SJCRH30 (cell line): ENCODE measurements at regions not wholly inside any gene's neighbourhood (a gene's known extent, or its start where the extent isn't known, plus 50 kb on each side); places are given as distances from the start of the nearest gene placed in this dataset.

Experiments
- DNase-seq, 2 experiments: peaks; one replicate each; pipeline ENCODE4 v3.0.0-alpha.2; 2015 to 2020
- H3K27ac ChIP-seq: fragments of 250-450 bp; sonication (Bioruptor Pico); 2 replicates; pipeline ENCODE4 v1.5.1; 2020; ENCODE audit warnings: mild to moderate bottlenecking, moderate library complexity
- H3K27me3 ChIP-seq: fragments of 250-450 bp; sonication (Bioruptor Pico); 2 replicates; pipeline ENCODE4 v1.5.1; 2020; ENCODE audit warnings: mild to moderate bottlenecking, moderate library complexity
- H3K36me3 ChIP-seq: fragments of 250-450 bp; sonication (Bioruptor Pico); 2 replicates; pipeline ENCODE4 v1.5.1; 2020; ENCODE audit warnings: mild to moderate bottlenecking, moderate library complexity
- H3K4me1 ChIP-seq: fragments of 250-450 bp; sonication (Bioruptor Pico); 2 replicates; pipeline ENCODE4 v1.5.1; 2020; ENCODE audit warnings: mild to moderate bottlenecking, moderate library complexity
- H3K4me3 ChIP-seq: fragments of 250-450 bp; sonication (Bioruptor Pico); 2 replicates; pipeline ENCODE4 v1.5.1; 2020; ENCODE audit warnings: mild to moderate bottlenecking, moderate library complexity
- H3K9me3 ChIP-seq: fragments of 250-450 bp; sonication (Bioruptor Pico); replicated peaks from 2 replicates; pipeline ENCODE4 v1.5.1; 2020; ENCODE audit warnings: mild to moderate bottlenecking, moderate library complexity

- DNase-seq: no peak
- H3K9me3 ChIP-seq: 0 out of 2 replicates have a peak, but pooled peaks cover 3% of the 10 kb centered on the region
- H3K4me3 ChIP-seq: no peak overlapping the region
- no peaks in the 10 kb centered on the region for H3K27me3 ChIP-seq
- no peak overlapping the region for H3K27ac ChIP-seq
- H3K36me3 ChIP-seq: no peaks in the 10 kb centered on the region
- no peaks in the 10 kb centered on the region for H3K4me1 ChIP-seq
Observed at GRCh38 chr2:168300460-168300859, 53.1 kb upstream of the STK39 start.

GRCh38 chr2:168304024-168304681 is 56.8 kb upstream of the STK39 start:
- H3K36me3 ChIP-seq: no peaks in the 10 kb centered on the region
- 0 out of 2 replicates have a peak, but pooled peaks cover 6% of the 10 kb centered on the region for H3K9me3 ChIP-seq
- H3K27me3 ChIP-seq: no peaks in the 10 kb centered on the region

GRCh38 chr2:168307379-168307778 is 60.0 kb upstream of the STK39 start:
- Histone ChIP-seq H3K4me1 (0 out of 2 replicates have a peak, but pooled peaks cover 3% of the 10 kb centered on the region), H3K27ac (no peak overlapping the region), H3K4me3 (no peak overlapping the region), H3K9me3 (0 out of 2 replicates have a peak, but pooled peaks cover 3% of the 10 kb centered on the region), H3K27me3 (no peaks in the 10 kb centered on the region), H3K36me3 (no peaks in the 10 kb centered on the region)
- no peak for DNase-seq

More at GRCh38 chr2:168304024-168304681, 56.8 kb upstream of the STK39 start:
- Histone ChIP-seq H3K4me3 (no peak overlapping the region), H3K27ac (no peak overlapping the region), H3K4me1 (no peaks in the 10 kb centered on the region)
- no peak for DNase-seq

- Histone ChIP-seq H3K27ac (no peak overlapping the region), H3K9me3 (0 out of 2 replicates have a peak, but pooled peaks cover 3% of the 10 kb centered on the region), H3K36me3 (no peaks in the 10 kb centered on the region), H3K4me1 (0 out of 2 replicates have a peak, but pooled peaks cover 3% of the 10 kb centered on the region), H3K4me3 (no peak overlapping the region), H3K27me3 (no peaks in the 10 kb centered on the region)
- DNase-seq: no peak
Observed at GRCh38 chr2:168310580-168310979, 63.2 kb upstream of the STK39 start.

GRCh38 chr2:168311261-168311910 is 64.0 kb upstream of the STK39 start:
- DNase-seq: peak; percentile 34 to 53
- H3K27ac ChIP-seq: no peak overlapping the region
- 0 out of 2 replicates have a peak, but pooled peaks cover 3% of the 10 kb centered on the region for H3K9me3 ChIP-seq
- no peaks in the 10 kb centered on the region for H3K27me3 ChIP-seq
- no peak overlapping the region for H3K4me3 ChIP-seq
- H3K36me3 ChIP-seq: no peaks in the 10 kb centered on the region
- H3K4me1 ChIP-seq: 0 out of 2 replicates have a peak, but pooled peaks cover 3% of the 10 kb centered on the region

- H3K27ac ChIP-seq: no peak overlapping the region
Observed at GRCh38 chr2:168312036-168312822, 64.8 kb upstream of the STK39 start.

GRCh38 chr2:168314236-168314635 is 66.8 kb upstream of the STK39 start:
- H3K27ac ChIP-seq: no peak overlapping the region
- no peaks in the 10 kb centered on the region for H3K9me3 ChIP-seq
- H3K4me1 ChIP-seq: 0 out of 2 replicates have a peak, but pooled peaks cover 3% of the 10 kb centered on the region
- DNase-seq: no peak
- no peak overlapping the region for H3K4me3 ChIP-seq
- H3K27me3 ChIP-seq: 0 out of 2 replicates have a peak, but pooled peaks cover 1% of the 10 kb centered on the region
- no peaks in the 10 kb centered on the region for H3K36me3 ChIP-seq

More at GRCh38 chr2:168312036-168312822, 64.8 kb upstream of the STK39 start:
- H3K36me3 ChIP-seq: no peaks in the 10 kb centered on the region
- 0 out of 2 replicates have a peak, but pooled peaks cover 3% of the 10 kb centered on the region for H3K4me1 ChIP-seq
- no peak for DNase-seq
- no peak overlapping the region for H3K4me3 ChIP-seq
- 0 out of 2 replicates have a peak, but pooled peaks cover 3% of the 10 kb centered on the region for H3K9me3 ChIP-seq
- no peaks in the 10 kb centered on the region for H3K27me3 ChIP-seq

DNA sequence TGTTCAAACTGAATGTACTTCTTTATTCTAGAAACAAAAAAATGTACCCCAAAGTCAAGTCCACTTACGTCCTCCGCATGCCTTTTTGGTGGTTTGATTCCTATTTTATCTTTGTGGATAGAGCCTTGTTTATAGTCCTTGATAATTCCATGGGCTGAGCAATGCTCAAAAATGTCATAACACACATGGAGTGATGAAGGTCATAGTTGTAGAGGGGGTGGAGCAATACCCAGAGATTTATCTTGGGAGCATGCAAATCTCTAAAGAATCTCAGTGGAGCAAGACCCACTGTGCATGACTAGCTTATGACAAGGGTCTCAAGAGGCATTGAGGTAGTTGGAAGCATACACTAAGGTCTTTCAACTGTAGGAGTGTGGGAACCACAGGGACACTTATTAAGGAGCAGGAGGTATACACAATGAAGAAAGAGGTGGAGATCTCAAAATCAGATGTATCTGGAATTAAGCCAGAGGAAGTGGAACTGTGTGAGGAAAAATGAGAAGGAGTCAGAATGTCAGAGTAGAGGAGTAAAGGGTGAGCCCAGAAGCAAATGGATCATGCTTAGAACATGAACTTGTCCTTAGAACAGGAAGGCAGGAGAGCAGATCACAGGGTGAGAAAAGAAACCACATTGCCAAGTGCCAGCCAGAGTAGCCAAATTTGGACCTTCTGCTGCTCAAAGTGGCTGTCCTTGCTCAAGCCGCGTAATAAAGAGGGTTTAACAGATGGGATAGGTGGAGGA is 68.1 kb upstream of the STK39 start:
- Histone ChIP-seq H3K27me3 (0 out of 2 replicates have a peak, but pooled peaks cover 3% of the 10 kb centered on the region), H3K4me3 (no peak overlapping the region), H3K9me3 (no peaks in the 10 kb centered on the region), H3K4me1 (0 out of 2 replicates have a peak, but pooled peaks cover 3% of the 10 kb centered on the region), H3K36me3 (no peaks in the 10 kb centered on the region), H3K27ac (no peak overlapping the region)
- DNase-seq: no peak

GRCh38 chr2:168316073-168316440 is 68.7 kb upstream of the STK39 start:
- Histone ChIP-seq H3K9me3 (no peaks in the 10 kb centered on the region), H3K27ac (no peak overlapping the region)
- no peak for DNase-seq

DNA sequence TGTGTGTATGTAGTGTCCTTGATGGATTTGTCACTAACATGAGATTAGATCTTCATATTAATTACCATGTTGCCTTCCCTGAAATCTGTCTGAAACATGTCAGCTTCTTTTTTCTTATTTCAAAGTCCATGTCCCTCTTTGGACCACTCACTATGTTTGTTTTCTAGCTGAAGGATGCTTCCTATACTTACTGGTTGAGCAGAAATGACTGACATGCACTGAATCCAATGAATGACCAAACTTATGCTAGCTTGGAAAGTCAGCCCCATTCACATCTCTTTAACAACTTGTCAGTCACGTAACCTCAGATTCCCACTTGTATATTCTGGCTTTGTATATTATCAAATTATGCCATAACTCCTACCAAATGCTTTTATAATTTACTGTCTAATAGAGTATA is 69.9 kb upstream of the STK39 start:
- Histone ChIP-seq H3K27ac (no peak overlapping the region), H3K9me3 (no peaks in the 10 kb centered on the region), H3K27me3 (0 out of 2 replicates have a peak, but pooled peaks cover 3% of the 10 kb centered on the region), H3K36me3 (no peaks in the 10 kb centered on the region), H3K4me3 (no peak overlapping the region), H3K4me1 (no peaks in the 10 kb centered on the region)
- DNase-seq: no peak

More at GRCh38 chr2:168316073-168316440, 68.7 kb upstream of the STK39 start:
- Histone ChIP-seq H3K4me1 (0 out of 2 replicates have a peak, but pooled peaks cover 1% of the 10 kb centered on the region), H3K36me3 (no peaks in the 10 kb centered on the region), H3K4me3 (no peak overlapping the region), H3K27me3 (0 out of 2 replicates have a peak, but pooled peaks cover 3% of the 10 kb centered on the region)

DNA sequence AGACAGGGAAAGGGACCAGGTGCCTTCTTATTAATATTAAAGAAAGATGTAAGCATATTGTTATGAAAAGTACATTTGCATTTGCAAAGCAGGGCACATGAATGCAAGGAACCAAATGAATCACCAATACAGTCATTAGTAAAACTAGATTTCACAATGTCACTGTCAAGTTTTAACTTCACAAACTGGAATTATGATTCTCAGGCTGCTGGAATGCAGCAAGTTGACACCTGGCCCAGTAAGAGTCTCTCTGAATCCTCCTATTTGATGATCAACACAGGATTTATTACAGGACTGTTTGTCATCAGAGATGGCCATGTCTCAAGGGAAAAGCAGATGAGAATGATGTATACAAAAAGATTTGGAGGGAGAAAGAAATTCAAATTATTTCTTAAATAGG is 72.9 kb upstream of the STK39 start:
- no peaks in the 10 kb centered on the region for H3K36me3 ChIP-seq
- no peaks in the 10 kb centered on the region for H3K4me1 ChIP-seq
- H3K27ac ChIP-seq: no peak overlapping the region
- H3K9me3 ChIP-seq: no peaks in the 10 kb centered on the region
- DNase-seq: no peak
- H3K27me3 ChIP-seq: 0 out of 2 replicates have a peak, but pooled peaks cover 3% of the 10 kb centered on the region
- H3K4me3 ChIP-seq: no peak overlapping the region

DNA sequence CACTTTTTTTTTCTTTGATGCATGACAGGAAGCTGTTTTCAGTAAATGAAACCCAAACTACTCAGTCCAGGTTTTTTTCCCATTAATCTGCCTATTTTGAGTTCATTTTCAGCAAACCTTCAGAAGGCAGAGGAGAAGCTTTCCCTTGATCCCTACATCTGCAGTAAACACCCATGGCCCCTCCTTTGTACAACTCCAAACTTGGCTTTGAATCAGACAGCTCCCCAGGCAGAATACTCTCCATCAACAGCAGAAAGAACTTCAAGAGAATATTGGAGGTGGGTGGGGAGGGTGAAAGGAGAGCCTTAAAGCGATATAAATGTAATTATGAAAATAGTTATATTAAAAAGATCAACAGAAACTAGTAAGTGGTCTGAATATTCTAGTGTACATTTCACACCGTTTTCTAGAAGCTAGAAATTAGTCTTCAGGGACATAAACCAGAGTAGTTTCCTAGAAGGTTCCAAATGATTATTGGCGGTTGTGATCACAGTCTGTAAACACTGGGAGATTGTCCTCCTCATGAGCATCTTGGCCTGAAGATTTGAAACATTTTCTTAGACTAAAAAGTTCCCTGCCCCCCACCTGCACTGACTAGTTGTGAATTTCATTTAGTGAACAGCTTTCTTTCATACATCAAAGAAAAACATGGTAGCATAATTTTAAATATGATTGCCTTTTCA is 75.1 kb upstream of the STK39 start:
- Histone ChIP-seq H3K4me1 (no peaks in the 10 kb centered on the region), H3K9me3 (no peaks in the 10 kb centered on the region), H3K4me3 (no peak overlapping the region), H3K36me3 (no peaks in the 10 kb centered on the region), H3K27me3 (0 out of 2 replicates have a peak, but pooled peaks cover 3% of the 10 kb centered on the region), H3K27ac (no peak overlapping the region)
- DNase-seq: no peak

GRCh38 chr2:168323529-168324021 is 76.2 kb upstream of the STK39 start:
- Histone ChIP-seq H3K4me3 (no peak overlapping the region), H3K9me3 (no peaks in the 10 kb centered on the region), H3K36me3 (no peaks in the 10 kb centered on the region), H3K4me1 (no peaks in the 10 kb centered on the region), H3K27ac (no peak overlapping the region), H3K27me3 (0 out of 2 replicates have a peak, but pooled peaks cover 3% of the 10 kb centered on the region)
- no peak for DNase-seq
